CD4-positive, alpha-beta T cell treated with Interleukin-6 for 4 hours (primary cell): ENCODE measurements at regions not wholly inside any gene's neighbourhood (a gene's known extent, or its start where the extent isn't known, plus 50 kb on each side); places are given as distances from the start of the nearest gene placed in this dataset.

Source experiments
- DNase-seq: peaks from one replicate; pipeline ENCODE4 v3.0.0-alpha.2; 2020; ENCODE audit warnings: mixed read lengths

- no peak for DNase-seq
Observed at GRCh38 chr2:158049129-158049855, 52.4 kb upstream of the UPP2 start.

GRCh38 chr2:158048327-158048726, 53.3 kb upstream of the UPP2 start:
- no peak for DNase-seq

GRCh38 chr2:158047156-158047611, 54.5 kb upstream of the UPP2 start:
- DNase-seq, result no peak

- DNase-seq, result no peak
Observed at GRCh38 chr2:158046121-158046880, 55.4 kb upstream of the UPP2 start.

GRCh38 chr2:158045362-158045761, 56.3 kb upstream of the UPP2 start:
- no peak for DNase-seq

DNA sequence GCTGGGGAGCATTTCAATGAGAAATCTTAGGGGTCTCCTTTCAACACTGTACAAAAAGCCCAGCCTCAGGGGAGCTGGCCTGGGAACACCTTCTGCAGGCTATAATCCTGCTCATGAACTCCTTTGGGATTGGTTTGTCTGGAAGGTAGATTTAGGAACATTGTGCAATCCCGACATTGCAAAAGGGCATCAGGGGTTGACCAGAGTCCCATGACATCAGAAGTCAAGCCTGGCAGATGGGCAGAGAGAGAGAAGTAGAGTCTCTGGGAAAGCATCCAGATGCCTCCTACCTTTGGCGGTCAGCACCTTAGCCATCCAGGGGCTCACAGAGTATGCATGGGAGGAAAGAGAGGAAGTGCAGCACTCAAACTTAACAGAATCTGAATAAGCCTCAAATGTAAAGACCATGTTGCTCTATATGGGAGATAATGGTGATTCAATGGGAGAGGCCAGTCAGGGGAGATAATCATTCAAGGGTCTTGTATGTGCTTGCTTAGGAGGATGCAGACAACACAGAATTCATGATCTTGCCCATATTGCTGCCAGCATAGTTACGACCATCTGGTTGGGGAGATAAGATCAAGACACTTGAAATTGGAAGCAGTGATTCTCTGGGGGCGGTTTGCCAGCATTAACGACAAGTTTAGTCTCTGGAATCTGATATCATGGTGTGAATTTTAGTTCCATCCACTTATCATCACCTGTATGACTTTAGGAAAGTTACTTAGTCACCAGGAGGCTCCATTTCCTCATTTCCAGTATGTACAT, 58.3 kb upstream of the UPP2 start:
- DNase-seq, result no peak

GRCh38 chr2:158042666-158043065, 59.0 kb upstream of the UPP2 start:
- no peak for DNase-seq

DNA sequence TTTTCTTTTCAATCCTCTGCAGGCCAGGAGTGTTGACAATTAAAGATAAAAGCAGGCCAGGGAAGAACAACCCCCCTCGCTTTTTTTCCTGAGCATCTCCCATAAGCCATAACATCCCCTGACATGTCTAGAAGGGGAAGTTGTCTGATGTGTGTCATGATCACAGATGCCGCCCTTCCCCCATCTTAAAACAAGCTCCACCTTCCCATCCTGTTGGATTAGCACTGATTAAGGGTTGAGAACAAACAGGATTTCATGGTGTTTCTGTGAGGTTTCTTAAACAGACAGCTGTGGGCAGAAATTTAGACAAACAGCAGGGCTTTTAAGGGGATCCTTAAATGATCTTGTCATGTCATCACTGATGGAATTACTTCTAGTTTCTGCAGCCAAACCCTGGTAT, 59.4 kb upstream of the UPP2 start:
- DNase-seq, result no peak

DNA sequence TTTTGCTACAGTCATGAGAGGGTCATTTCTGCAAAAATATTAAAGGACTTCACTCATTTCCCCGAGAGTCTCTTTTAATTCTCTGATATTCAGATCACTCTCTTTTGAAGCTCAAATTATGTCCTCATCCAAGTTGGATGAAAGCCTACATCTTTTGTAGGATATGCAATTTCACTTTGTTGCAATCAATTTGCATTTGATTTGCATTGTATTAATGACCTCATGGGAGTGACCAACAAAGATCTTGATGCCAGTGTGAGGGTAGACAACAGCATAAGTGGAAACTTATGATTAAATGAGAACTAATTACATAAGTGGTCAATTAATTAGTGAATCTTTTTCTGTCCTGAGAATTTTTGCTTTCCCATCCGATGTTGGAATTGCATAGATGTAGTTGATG, 60.3 kb upstream of the UPP2 start:
- no peak for DNase-seq

- no peak for DNase-seq
Observed at GRCh38 chr2:158038901-158039300, 62.8 kb upstream of the UPP2 start.

DNA sequence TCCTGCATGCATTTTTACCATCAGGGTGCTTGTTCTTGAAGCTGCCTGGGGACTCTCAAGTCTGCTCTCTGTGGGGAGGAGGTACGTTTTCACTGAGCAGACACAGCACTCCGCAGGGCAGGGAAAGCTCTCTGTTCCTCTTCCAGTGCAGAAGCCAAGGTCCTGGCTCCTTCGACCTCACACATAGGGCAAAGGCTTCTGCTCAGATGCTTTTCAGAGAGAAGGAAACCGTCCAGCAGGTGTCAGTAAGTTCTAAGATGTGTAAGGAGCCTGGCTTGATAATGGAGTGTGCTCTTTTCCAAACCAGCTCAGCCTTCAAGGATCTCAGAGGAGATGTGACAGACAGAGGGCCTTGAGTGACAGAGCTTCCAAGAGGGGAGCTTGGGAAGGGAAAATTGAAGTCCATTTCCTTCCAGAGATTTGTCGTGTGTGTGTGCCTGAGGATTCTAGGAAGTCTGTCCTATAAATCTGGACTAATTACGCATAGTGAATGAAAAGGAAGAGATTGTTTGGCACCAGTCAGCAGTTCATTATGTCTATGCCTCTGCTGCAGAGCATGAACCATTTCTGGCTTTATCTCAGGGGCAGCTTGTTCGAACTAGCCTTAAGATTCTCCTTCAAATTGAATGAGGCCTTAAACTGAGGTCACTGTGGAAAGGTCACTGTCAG, 67.3 kb upstream of the UPP2 start:
- peak; percentile 13 for DNase-seq

- DNase-seq, result no peak
Observed at GRCh38 chr2:158031371-158031770, 70.3 kb upstream of the UPP2 start.

DNA sequence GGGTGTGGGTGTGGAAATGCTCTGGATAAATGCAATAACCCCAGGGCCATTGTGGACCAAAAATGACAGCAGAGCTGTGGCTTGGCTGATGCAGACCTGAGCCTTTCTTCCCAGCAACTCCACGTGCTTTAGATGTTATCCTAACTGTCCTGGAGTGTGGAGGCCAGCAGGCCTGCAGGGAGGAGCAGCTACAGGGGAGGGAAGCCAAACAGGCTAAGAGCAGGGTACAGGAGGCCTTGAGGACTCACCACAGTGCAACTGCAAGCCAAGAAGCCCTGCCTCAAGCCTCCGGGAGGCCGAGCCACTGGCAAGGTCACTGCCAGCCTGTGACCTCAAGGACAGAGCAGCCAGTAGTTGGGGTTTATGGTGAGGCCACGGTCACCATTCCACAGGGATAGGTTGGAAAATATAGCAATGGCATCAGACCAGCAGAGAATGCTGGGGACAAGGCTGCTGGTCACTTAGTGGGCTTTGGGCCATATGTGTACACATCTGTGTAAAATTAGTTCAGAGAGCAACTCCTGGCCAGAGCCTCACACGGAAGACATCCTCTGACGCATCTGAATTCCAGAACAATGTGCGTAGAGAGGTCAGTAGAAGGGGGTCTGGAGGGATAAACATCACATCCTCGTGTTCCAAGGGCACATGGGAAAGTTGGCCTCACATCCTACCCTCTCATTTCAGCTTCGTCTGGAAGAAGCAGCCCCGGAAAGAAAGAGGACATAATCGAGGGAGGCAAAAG, 76.2 kb upstream of the UPP2 start:
- DNase-seq, result no peak

DNA sequence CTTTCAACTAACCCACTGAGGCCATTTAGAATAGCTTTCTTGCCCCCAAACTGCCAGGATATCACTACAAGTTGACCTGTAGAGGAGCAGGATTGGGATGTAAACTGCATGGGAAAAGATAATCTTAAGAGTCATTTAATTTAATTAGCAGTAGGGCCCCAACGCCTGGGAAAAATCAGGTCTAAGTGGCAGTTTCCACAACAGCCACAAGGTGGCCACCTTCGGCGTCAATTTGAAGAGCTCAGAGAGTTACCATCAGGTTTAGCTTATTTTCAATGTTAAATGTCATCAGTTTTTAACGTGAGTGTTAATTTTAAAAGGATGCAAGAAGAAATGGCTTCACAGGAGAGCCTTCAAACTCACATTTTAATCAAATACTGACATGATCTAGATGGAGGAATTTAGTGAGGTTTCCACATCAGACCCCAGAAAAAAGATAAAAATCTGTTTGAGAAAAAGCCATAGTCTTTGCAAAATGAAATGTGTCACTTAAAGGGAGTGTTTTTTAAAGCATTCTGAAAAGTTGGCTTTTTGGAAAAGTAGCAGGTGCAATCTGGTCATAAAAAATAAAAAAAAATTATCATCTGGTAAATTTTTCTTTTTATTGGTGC, 77.3 kb upstream of the UPP2 start:
- peak; percentile 61 for DNase-seq

DNA sequence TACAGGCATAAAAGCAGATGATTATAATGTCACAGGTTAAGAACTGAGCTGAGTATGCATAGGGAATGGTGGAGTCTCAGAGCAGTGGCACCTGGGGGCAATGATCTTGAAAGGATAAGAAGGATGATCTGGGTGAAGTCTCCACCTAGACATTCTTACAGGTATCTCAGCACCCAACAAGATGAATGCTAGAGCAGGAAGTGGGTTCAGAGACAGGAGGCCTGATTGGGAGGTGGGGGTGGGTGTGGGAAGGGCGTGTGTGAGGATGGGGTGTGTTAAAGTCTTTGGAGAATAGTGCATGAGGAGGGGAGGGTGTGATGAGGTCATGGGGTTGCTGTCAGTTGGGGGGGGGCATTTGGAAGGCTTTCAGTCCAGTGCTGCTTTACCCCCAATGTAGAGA, 78.8 kb upstream of the UPP2 start:
- DNase-seq, result no peak

- no peak for DNase-seq
Observed at GRCh38 chr2:158021226-158021625, 80.5 kb upstream of the UPP2 start.

GRCh38 chr2:158015428-158016076, 86.1 kb upstream of the UPP2 start:
- DNase-seq, result peak; percentile 47

GRCh38 chr2:158013891-158014290, 87.8 kb upstream of the UPP2 start:
- DNase-seq, result no peak

GRCh38 chr2:158011055-158011771, 90.5 kb upstream of the UPP2 start:
- no peak for DNase-seq

DNA sequence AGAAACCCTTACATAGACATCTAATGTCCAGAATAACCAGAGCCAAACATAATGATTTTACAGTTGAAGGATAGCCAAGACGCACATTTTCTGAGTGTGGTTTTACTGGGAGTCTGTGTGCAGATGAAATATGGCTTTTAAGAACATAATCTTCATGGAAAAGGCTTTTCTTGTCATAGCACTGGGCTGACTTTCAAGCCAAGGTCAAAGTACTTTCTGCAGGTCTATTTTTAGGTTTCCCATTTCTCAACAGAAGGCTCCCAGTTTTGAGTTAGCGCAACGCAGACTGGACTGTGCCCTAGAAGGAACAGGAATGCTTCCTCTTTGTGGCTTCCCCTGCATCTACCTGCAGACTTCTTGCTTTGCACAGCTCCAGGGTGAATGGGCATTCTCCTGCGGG, 92.3 kb upstream of the UPP2 start:
- DNase-seq, result no peak
